OCI-LY7 (cell line): ENCODE measurements at regions not wholly inside any gene's neighbourhood (a gene's known extent, or its start where the extent isn't known, plus 50 kb on each side); places are given as distances from the start of the nearest gene placed in this dataset.

ENCODE experiments used
- EZH2phosphoT487 ChIP-seq: fragments of 200-600 bp; sonication (generic); IDR thresholded peaks from 2 replicates; pipeline ENCODE4 v1.6.1; 2018; ENCODE audit warnings: low read depth, borderline replicate concordance, mild to moderate bottlenecking, mixed run types, antibody characterized with exemption, low read length, moderate library complexity, mixed read lengths
- TF ChIP-seq, protein P1 (sequence below): fragments of 200-600 bp; sonication (generic); conservative IDR thresholded peaks from 2 replicates; pipeline ENCODE4 v1.5.1; 2014; ENCODE audit warnings: mild to moderate bottlenecking, antibody characterized with exemption, low read length, moderate library complexity, mixed read lengths

DNA sequence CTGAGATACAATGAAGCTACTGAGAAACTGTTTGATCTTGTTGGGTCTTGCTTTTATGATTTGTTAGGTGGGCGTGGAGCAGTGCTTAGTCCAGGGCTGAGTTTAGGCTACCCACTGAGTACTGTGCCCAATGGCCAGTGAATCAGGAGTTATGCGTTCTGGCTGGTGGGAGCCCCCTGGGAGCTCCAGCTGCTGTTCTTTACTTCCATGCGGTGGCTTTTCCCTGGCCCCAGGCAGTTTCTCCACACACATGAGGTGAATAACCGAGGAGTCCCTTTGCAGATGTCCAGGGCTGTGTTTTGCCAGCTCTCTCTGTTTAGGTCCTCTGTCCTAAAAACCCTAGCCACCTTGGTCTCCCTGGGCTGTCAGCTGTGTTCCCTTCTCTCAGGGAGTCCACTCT is 106.5 kb downstream of the KLF13 start:
- TF ChIP-seq, protein P1, sequence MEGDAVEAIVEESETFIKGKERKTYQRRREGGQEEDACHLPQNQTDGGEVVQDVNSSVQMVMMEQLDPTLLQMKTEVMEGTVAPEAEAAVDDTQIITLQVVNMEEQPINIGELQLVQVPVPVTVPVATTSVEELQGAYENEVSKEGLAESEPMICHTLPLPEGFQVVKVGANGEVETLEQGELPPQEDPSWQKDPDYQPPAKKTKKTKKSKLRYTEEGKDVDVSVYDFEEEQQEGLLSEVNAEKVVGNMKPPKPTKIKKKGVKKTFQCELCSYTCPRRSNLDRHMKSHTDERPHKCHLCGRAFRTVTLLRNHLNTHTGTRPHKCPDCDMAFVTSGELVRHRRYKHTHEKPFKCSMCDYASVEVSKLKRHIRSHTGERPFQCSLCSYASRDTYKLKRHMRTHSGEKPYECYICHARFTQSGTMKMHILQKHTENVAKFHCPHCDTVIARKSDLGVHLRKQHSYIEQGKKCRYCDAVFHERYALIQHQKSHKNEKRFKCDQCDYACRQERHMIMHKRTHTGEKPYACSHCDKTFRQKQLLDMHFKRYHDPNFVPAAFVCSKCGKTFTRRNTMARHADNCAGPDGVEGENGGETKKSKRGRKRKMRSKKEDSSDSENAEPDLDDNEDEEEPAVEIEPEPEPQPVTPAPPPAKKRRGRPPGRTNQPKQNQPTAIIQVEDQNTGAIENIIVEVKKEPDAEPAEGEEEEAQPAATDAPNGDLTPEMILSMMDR: no peak
- no peak for TF ChIP-seq EZH2phosphoT487
